Activated naive CD8-positive, alpha-beta T cell (primary cell): ENCODE measurements at regions not wholly inside any gene's neighbourhood (a gene's known extent, or its start where the extent isn't known, plus 50 kb on each side); places are given as distances from the start of the nearest gene placed in this dataset.
"Not testable (repeated sequence)": the region's sequence is repeated elsewhere in the genome, so short reads cannot be mapped to it uniquely, and the experiment has no call there.

ENCODE experiments used
- H3K27ac Mint-ChIP-seq: one replicate; pipeline ENCODE4 v1.8.0; 2021; ENCODE audit warnings: mixed read lengths
- H3K27me3 Mint-ChIP-seq: one replicate; pipeline ENCODE4 v1.8.0; 2021; ENCODE audit warnings: mixed read lengths
- H3K36me3 Mint-ChIP-seq: one replicate; pipeline ENCODE4 v1.8.0; 2021; ENCODE audit warnings: mixed read lengths
- H3K4me1 Mint-ChIP-seq: one replicate; pipeline ENCODE4 v1.8.0; 2021; ENCODE audit warnings: low read depth, mixed read lengths
- H3K4me3 Mint-ChIP-seq: one replicate; pipeline ENCODE4 v1.8.0; 2021; ENCODE audit warnings: mild to moderate bottlenecking, mixed read lengths
- H3K9me3 Mint-ChIP-seq: one replicate; pipeline ENCODE4 v1.8.0; 2021; ENCODE audit warnings: low read depth, mixed read lengths

DNA sequence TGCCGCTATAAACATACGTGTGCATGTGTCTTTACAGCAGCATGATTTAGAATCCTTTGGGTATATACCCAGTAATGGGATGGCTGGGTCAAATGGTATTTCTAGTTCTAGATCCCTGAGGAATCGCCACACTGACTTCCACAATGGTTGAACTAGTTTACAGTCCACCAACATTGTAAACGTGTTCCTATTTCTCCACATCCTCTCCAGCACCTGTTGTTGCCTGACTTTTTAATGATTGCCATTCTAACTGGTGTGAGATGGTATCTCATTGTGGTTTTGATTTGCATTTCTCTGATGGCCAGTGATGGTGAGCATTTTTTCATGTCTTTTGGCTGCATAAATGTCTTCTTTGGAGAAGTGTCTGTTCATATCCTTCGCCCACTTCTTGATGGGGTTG lies 121.1 kb downstream of the CRYBB2 start:
- not testable (repeated sequence) for H3K27ac Mint-ChIP-seq, H3K27me3 Mint-ChIP-seq, H3K4me3 Mint-ChIP-seq, H3K36me3 Mint-ChIP-seq, H3K4me1 Mint-ChIP-seq
- peaks cover 11% of the 10 kb centered on the region for H3K9me3 Mint-ChIP-seq

GRCh38 chr22:25344366-25344765 lies 124.9 kb downstream of the CRYBB2 start:
- not testable (repeated sequence) for H3K9me3 Mint-ChIP-seq, H3K27ac Mint-ChIP-seq, H3K4me3 Mint-ChIP-seq, H3K27me3 Mint-ChIP-seq, H3K4me1 Mint-ChIP-seq
- peaks cover 12% of the 10 kb centered on the region for H3K36me3 Mint-ChIP-seq

DNA sequence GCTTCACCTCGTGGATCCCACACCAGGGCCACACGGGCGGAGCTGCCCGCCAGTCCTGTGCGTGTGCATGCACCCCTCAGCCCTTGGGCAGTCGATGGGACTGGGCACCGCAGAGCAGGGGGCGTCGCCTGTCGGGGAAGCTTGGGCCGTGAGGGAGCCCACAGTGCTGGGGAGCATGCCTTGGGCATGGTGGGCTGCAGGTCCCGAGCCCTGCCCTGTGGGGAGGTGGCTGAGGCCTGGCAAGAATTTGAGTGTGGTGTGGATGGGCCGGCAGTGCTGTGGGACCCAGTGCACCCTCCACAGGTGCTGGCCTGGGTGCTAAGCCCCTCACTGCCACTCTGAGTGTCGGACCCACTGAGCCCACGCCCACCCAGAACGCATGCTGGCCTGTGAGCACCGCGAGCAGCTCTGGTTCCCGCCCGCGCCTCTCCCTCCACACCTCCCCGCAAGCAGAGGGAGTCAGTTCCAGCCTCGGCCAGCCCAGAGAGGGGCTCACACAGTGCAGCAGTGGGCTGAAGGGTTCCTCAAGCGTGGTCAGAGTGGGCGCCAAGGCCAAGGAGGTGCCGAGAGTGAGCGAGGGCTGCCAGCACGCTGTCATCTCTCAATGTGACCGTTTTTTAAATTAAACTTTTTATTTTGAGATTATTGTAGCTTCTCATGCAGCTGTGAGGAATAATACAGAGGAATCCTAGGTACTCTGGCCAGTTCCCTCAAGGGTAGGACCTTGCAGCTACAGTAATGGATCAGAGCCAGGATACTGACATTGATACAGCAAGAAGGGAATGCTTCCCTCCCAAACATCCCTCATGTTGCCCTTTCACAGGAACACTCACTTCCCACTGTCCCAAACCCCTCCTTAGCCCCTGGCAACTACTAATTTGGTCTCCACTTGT lies 127.7 kb downstream of the CRYBB2 start:
- H3K27ac Mint-ChIP-seq = no peak overlapping the region
- no peaks in the 10 kb centered on the region for H3K4me1 Mint-ChIP-seq
- no peaks in the 10 kb centered on the region for H3K27me3 Mint-ChIP-seq
- no peak overlapping the region for H3K4me3 Mint-ChIP-seq
- peaks cover 25% of the 10 kb centered on the region for H3K36me3 Mint-ChIP-seq
- no peaks in the 10 kb centered on the region for H3K9me3 Mint-ChIP-seq

GRCh38 chr22:25347752-25348102 lies 128.3 kb downstream of the CRYBB2 start:
- Mint-ChIP-seq H3K36me3 (peaks cover 25% of the 10 kb centered on the region), H3K9me3 (no peaks in the 10 kb centered on the region), H3K27ac (no peak overlapping the region)

GRCh38 chr22:25348391-25348790 lies 129.0 kb downstream of the CRYBB2 start:
- Mint-ChIP-seq H3K27ac (no peak overlapping the region), H3K36me3 (peaks cover 25% of the 10 kb centered on the region), H3K4me3 (no peak overlapping the region), H3K27me3 (no peaks in the 10 kb centered on the region), H3K4me1 (no peaks in the 10 kb centered on the region), H3K9me3 (no peaks in the 10 kb centered on the region)

More at GRCh38 chr22:25347752-25348102, 128.3 kb downstream of the CRYBB2 start:
- Mint-ChIP-seq H3K27me3 (no peaks in the 10 kb centered on the region), H3K4me3 (no peak overlapping the region), H3K4me1 (no peaks in the 10 kb centered on the region)

- not testable (repeated sequence) for H3K9me3 Mint-ChIP-seq, H3K4me3 Mint-ChIP-seq, H3K27me3 Mint-ChIP-seq, H3K4me1 Mint-ChIP-seq, H3K27ac Mint-ChIP-seq
- peaks cover 26% of the 10 kb centered on the region for H3K36me3 Mint-ChIP-seq
Observed at GRCh38 chr22:25348996-25349395, 129.6 kb downstream of the CRYBB2 start.

GRCh38 chr22:25350551-25350971 lies 131.1 kb downstream of the CRYBB2 start:
- Mint-ChIP-seq H3K4me3 (no peak overlapping the region), H3K9me3 (no peaks in the 10 kb centered on the region), H3K36me3 (peaks cover 33% of the 10 kb centered on the region), H3K27me3 (no peaks in the 10 kb centered on the region), H3K4me1 (no peaks in the 10 kb centered on the region), H3K27ac (no peak overlapping the region)

- H3K36me3 Mint-ChIP-seq = peaks cover 28% of the 10 kb centered on the region
- H3K27me3 Mint-ChIP-seq = no peaks in the 10 kb centered on the region
- no peaks in the 10 kb centered on the region for H3K9me3 Mint-ChIP-seq
- no peak overlapping the region for H3K4me3 Mint-ChIP-seq
- H3K4me1 Mint-ChIP-seq = no peaks in the 10 kb centered on the region
- no peak overlapping the region for H3K27ac Mint-ChIP-seq
Observed at GRCh38 chr22:25351631-25352293, 132.3 kb downstream of the CRYBB2 start.

- Mint-ChIP-seq H3K36me3 (peaks cover 28% of the 10 kb centered on the region), H3K4me1 (no peaks in the 10 kb centered on the region), H3K9me3 (no peaks in the 10 kb centered on the region), H3K4me3 (no peak overlapping the region), H3K27me3 (no peaks in the 10 kb centered on the region), H3K27ac (no peak overlapping the region)
Observed at GRCh38 chr22:25352294-25352680, 132.8 kb downstream of the CRYBB2 start.

DNA sequence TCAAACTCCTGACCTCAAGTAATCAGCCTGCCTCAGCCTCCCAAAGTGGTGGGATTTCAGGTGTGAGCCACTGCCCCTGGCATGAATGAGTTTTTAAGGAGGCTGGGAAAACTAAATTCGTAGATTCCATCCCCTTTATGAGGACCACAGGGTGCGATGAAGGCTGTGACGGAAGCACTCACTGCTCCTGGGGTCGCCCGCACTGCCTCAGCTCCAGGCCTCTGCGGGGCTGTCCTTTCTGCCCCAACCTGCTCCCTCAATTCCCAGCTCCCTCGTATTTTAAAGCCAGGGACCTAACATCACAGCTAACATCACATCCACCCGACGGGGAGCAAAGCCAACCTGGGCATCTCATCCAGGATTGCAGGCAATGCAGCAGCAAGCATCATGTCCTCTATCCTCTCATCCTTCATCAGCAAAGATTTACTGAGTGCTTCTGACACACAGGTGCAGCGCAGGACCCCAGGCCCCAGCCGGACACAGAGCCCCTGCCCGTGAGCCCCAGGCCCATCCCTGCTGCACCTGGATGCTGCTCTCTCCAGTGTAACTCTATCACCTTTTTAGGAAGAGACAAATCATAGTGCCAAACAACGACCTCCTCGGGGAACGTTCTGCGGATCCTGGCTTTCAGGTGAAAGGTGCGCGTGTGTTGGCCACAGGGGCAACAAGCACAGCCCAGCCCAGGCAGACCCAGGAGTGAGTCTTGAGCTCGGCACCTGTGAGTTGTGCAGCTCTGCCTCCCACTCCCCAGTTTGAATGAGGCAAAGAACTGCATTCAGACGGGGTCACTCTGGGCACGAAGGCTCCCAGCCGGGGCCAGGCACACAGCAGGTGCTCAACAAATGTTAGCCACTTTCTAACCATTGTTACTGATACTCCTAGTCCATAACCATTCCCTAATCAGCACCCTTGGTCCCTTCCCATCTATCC lies 134.3 kb downstream of the CRYBB2 start:
- H3K4me3 Mint-ChIP-seq = no peak overlapping the region
- peaks cover 21% of the 10 kb centered on the region for H3K36me3 Mint-ChIP-seq
- H3K4me1 Mint-ChIP-seq = no peaks in the 10 kb centered on the region
- H3K27ac Mint-ChIP-seq = no peak overlapping the region
- no peaks in the 10 kb centered on the region for H3K9me3 Mint-ChIP-seq
- H3K27me3 Mint-ChIP-seq = no peaks in the 10 kb centered on the region

DNA sequence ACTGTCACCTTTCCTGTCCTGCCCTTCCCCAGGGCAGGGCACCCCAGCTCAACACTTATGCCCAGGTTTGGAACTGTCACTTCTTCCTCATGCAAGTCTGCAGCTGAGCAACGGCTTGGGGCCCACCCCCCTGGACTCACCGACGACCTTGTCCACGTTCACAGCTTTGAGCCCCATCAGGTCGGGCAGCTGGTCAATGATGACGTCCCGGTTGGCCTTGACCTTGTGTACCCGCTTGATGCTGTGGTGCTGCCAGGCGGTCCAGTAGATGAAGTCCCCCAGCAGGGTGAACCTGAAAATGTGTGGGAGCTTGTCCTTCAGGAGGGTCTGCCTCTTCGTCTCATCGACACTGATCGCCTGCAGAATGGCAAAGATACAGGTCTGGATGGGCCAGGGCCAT lies 135.0 kb downstream of the CRYBB2 start:
- no peak overlapping the region for H3K4me3 Mint-ChIP-seq
- no peaks in the 10 kb centered on the region for H3K4me1 Mint-ChIP-seq
- H3K27ac Mint-ChIP-seq = no peak overlapping the region
- H3K27me3 Mint-ChIP-seq = no peaks in the 10 kb centered on the region
- no peaks in the 10 kb centered on the region for H3K9me3 Mint-ChIP-seq
- H3K36me3 Mint-ChIP-seq = peaks cover 20% of the 10 kb centered on the region

DNA sequence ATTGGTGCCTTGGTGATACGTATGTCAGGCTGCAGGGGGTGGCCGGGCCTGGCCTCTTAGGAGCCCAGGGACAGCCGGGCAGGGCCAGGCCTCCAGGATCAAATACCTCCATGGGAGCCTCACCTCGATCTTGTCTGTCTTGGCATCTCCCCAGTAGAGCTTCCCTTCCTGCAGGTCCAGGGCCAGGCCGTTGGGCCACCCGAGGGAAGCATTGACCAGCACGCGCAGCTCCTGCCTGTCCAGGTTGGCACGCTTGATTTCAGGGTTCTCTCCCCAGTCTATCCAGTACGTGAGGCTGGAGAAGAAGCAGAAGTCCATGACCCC lies 137.7 kb downstream of the CRYBB2 start:
- Mint-ChIP-seq H3K4me1 (no peaks in the 10 kb centered on the region), H3K36me3 (peaks cover 8% of the 10 kb centered on the region), H3K9me3 (no peaks in the 10 kb centered on the region), H3K27ac (no peak overlapping the region), H3K4me3 (no peak overlapping the region), H3K27me3 (no peaks in the 10 kb centered on the region)

GRCh38 chr22:25357606-25358420 lies 138.4 kb downstream of the CRYBB2 start:
- H3K27ac Mint-ChIP-seq = no peak overlapping the region
- no peaks in the 10 kb centered on the region for H3K4me1 Mint-ChIP-seq
- H3K36me3 Mint-ChIP-seq = peaks cover 8% of the 10 kb centered on the region
- H3K4me3 Mint-ChIP-seq = no peak overlapping the region
- H3K27me3 Mint-ChIP-seq = no peaks in the 10 kb centered on the region
- H3K9me3 Mint-ChIP-seq = no peaks in the 10 kb centered on the region

DNA sequence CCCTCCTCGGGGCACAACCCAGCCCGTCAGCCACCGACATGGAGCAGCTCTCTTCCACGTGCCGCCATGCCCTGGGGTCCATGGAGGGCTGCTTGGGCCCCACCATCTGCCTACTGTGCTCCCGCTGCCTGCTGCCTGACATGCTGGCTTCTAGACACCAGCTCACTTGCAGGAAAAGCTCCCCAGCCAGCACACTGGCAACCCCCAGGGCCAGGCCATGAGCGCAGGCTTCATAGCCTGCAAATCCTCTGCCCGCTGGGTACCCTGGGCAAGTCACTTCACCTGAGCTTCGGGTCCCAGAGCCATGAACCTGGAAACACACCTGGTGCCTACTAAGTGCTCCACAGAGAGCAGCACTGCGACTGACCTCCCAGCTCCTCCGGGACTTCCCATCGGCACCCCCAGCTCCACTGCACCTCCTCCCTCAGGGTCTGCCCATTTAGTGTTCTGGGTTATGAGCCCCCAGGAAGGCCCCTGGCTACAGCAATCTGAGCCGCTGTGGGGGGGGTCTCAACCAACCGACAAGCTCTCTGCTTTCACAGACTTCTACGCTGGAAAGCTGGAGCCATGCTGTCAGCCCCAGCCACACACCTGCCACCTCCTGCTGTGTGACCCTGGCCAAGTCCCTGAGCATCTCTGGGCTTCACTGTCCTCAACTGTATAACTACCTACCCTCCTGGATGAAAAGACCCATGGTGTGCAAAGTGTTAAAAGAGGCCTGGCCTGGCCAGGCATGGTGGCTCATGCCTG lies 139.2 kb downstream of the CRYBB2 start:
- H3K36me3 Mint-ChIP-seq = peaks cover 8% of the 10 kb centered on the region
- H3K27me3 Mint-ChIP-seq = no peaks in the 10 kb centered on the region
- no peak overlapping the region for H3K4me3 Mint-ChIP-seq
- no peak overlapping the region for H3K27ac Mint-ChIP-seq
- H3K9me3 Mint-ChIP-seq = no peaks in the 10 kb centered on the region
- H3K4me1 Mint-ChIP-seq = no peaks in the 10 kb centered on the region
